ENCODE measurements at regions not wholly inside any gene's neighbourhood (a gene's known extent, or its start where the extent isn't known, plus 50 kb on each side); places are given as distances from the start of the nearest gene placed in this dataset.
A peak's percentile ranks its signal among the peaks of the same experiment; 100 is the strongest.

DNA sequence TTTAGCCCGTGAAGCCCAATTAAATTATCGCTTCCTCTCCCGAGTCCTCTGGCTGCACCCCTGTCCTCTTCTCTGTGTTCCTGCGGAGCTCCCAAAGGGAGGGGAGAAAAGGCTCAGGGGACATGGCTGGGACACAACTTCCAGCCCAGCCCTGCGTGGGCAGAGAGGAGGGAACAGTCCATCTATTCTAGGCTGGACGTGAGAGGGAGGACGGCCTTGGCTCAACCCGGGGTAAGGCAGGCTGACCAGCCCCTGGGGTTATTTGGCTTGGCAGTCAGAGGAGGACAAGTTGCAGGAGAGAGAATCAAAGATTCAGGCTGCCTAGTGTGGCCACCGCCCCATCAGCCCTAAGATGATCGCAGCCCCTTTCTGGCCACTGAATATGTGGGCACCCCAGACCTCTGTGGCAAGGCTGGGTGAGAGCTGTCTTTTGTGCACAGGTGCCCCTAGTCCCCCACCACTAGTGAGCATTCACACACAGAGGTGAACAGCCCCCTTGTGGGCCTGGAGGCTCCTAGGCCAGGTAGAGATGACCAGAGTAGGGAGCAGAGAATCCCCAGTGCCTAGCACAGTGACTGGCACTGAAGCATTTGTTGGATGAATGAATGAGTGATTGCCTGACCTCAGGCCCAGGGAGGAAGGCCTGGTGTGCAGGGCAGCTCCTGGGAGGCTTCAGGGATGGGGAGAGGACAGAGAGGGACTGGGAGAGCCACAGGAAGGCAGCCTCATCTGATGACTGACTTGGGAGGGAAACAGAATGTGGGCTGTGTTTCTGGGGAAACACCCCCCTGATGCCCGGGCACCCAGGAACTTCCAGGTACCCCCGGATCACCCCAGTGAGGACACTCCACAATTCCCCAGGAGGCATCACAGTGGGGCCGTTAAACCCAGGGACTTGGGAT is 133.9 kb downstream of the C9orf50 start:
- DNase-seq = no peak

- DNase-seq = no peak
Measured at GRCh38 chr9:129485145-129485774, 135.6 kb downstream of the C9orf50 start.

- DNase-seq = no peak
Measured at GRCh38 chr9:129484352-129485000, 136.4 kb downstream of the C9orf50 start.

GRCh38 chr9:129483415-129484351 is 137.2 kb downstream of the C9orf50 start:
- peak; percentile 78 for DNase-seq

GRCh38 chr9:129482521-129483414 is 138.1 kb downstream of the C9orf50 start:
- peak; percentile 73 for DNase-seq

GRCh38 chr9:129481810-129482511 is 138.9 kb downstream of the C9orf50 start:
- DNase-seq = no peak

- DNase-seq = no peak
Measured at GRCh38 chr9:129481424-129481809, 139.5 kb downstream of the C9orf50 start.

DNA sequence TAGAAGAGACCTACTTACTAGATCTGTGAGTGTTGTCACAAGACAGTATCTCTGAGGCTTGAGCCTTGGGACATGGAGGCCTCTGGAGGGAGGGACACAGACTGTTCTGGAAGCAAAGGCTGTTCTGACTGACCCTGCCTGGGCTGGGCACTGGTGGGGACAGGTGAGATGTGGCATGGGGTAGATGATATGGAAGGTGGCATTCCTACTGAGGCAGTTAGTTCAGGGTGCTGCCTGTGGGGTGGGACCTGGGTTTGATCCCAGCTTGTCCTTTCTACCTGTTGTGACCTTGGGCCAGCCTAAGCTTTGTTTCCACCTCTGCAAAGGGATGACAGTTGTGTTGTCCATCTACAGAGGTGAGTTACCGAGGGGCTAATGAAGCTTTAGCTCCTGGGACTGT is 140.2 kb downstream of the C9orf50 start:
- no peak for DNase-seq

GRCh38 chr9:129480227-129480626 is 140.7 kb downstream of the C9orf50 start:
- DNase-seq = no peak

- no peak for DNase-seq
Measured at GRCh38 chr9:129479631-129480011, 141.3 kb downstream of the C9orf50 start.

DNA sequence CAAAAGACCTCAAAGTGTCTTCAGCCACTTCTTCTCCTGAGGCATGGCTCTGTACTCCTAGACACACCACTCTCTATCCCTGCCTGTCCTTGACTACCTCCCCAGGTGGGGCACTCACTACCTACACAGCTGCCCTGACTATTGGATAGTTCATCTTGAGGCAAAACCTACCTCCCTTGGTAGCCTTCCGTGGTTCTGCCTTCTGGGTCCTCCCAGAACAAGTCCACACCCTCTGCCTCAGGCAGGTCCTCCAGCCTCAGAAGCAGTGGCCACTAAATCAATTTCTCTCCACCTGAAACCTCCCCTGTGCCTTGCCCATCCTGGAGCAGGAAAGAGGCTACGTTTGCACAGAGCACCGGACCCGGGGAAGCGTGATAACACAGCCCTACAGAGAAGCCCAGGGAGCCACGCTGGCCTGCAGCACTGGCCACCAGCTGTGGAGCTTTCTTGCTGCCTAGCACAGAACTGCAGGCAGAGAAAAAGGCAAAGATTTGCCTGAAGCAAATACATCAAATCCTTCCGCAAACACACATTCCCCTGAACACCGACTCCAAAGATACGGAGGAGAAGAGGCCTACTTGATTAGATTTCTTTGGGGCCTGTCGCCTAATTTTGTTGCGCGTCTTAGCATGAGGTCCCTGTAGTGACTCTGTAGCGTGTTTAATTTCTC is 141.8 kb downstream of the C9orf50 start:
- DNase-seq = no peak

- no peak for DNase-seq
Measured at GRCh38 chr9:129478461-129478860, 142.4 kb downstream of the C9orf50 start.

GRCh38 chr9:129476821-129477611 is 143.9 kb downstream of the C9orf50 start:
- no peak for DNase-seq

DNA sequence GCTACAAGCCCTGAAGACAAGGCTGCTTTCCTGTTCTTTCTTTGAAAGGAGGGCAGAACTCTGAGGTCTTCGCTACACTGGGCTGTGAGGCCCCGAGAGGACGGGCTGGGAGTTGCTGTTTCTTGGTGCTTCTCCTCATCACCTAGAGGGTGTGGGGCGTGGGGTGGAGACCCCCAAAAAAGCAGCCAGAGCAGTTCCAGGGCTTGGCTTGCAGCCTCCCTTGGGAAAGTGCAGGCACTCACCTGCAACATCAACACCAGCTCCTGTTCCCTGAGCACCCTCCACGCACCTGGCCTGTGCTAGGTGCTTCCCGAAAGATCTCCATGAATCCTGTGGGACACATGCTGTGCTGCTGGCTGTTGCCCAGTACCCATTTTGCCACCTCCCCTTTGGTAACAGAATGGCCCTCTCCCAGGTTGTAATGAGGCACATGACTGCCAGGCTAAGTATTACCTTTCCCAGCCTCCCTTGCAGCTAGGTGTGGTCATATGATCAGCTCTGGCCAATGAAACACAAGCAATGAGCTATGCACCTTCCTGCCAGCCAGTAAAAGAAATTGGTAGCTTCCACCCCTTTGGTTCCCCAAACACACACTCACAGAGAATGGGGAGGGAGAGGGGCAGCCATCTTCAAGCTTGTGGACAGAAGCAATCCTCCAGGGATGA is 146.0 kb downstream of the C9orf50 start:
- DNase-seq = no peak

DNA sequence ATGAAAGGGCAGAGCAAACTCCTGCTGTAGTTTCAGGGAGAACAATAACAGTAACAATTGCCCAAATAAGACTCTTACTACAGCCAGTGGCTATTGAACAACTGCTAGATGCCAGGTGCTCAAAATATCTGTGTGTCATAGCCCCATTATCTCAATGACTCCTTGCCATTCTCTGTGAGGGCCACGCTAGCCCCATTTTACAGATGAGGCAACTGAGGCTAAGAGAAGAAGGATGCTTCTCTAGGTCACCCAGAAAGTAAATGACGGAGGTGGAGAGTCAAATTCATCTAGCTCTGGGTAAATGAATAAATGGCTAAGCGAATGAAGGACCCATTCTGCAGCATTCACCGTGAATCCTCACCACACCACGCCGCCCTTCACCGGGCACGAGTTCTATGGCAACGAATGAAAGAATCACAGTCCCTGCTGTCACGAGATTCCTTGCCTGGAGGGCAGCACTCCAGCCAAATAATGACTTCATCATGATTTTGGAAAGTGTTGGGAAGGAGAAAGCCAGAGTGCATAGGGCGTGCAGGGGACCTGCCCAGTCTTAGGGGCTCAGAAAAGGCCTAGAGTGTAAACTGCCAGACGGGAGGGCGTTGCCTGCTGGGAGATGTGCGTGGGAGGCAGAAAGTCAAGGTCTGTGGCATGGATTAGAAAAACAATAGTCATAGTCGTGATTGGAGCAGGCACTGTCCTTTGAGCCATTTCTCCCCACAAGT is 147.2 kb downstream of the C9orf50 start:
- DNase-seq = peak; percentile 70

- no peak for DNase-seq
Measured at GRCh38 chr9:129472651-129473102, 148.2 kb downstream of the C9orf50 start.

- DNase-seq = no peak
Measured at GRCh38 chr9:129471201-129472019, 149.5 kb downstream of the C9orf50 start.
